GM12878 (cell line): ENCODE measurements at regions not wholly inside any gene's neighbourhood (a gene's known extent, or its start where the extent isn't known, plus 50 kb on each side); places are given as distances from the start of the nearest gene placed in this dataset.

Experiments used
- ATAC-seq: fragments of 200-7000 bp; cut with Tn5 transposase; 3 replicates; pipeline ENCODE4 v1.9.1; 2020; ENCODE audit warnings: mild to moderate bottlenecking, moderate library complexity
- BruUV-seq: library from RNA; stranded (reverse); fragments of 400-500 nt; replicated peaks from 2 replicates; lab custom pipeline; 2021; lab: Mats Ljungman, UMichigan
- CTCF ChIA-PET: fragments of 300-600 bp; sonication (Branson Sonifier 250); formaldehyde crosslinking; extraction: SDS; loops from one replicate; lab custom pipeline; 2021; ENCODE audit warnings: inconsistent platforms; lab: Yijun Ruan, JAX
- POLR2A ChIA-PET: fragments of 350-600 bp; formaldehyde crosslinking; extraction: SDS; loops from one replicate; lab custom pipeline; 2021; ENCODE audit warnings: inconsistent platforms; lab: Charles Lee
- RAD21 ChIA-PET: fragments of 300-600 bp; sonication (Branson Sonifier 250); formaldehyde crosslinking; loops from one replicate; lab custom pipeline; 2023; ENCODE audit warnings: antibody characterized with exemption; ENCODE audit not compliant: unreplicated experiment; lab: Charles Lee
- SMC1A ChIA-PET: fragments of 300-600 bp; sonication (Branson Sonifier 250); formaldehyde crosslinking; loops from one replicate; lab custom pipeline; 2023; ENCODE audit not compliant: unreplicated experiment, uncharacterized antibody; lab: Charles Lee
- DNase-seq: peaks from one replicate; pipeline ENCODE4 v3.0.0-alpha.2; 2011; ENCODE audit warnings: low read depth, low spot score
- FAIRE-seq: peaks from 3 replicates; lab custom pipeline; 2011; peaks lifted over from hg19 to GRCh38; lab: Jason Lieb, UNC
- H2AFZ ChIP-seq: 2 replicates; pipeline ENCODE4 v1.6.0; 2011; ENCODE audit warnings: low read depth, low read length, control low read depth; ENCODE audit not compliant: control insufficient read depth
- H3K27ac ChIP-seq: 2 replicates; pipeline ENCODE4 v1.5.1; 2011; ENCODE audit warnings: control low read depth; ENCODE audit not compliant: control insufficient read depth, insufficient read depth
- H3K27me3 ChIP-seq, 2 experiments: replicated peaks in 1 of 2; 2 replicates each; pipeline versions ENCODE4 v1.6.0 to v1.6.1; 2011; ENCODE audit warnings: low read length in 1 of 2; ENCODE audit not compliant: control insufficient read depth in 2 of 2, insufficient read depth in 2 of 2
- H3K36me3 ChIP-seq, 2 experiments: 2 replicates each; pipeline ENCODE4 v1.5.1; 2011; ENCODE audit warnings: low read length in 1 of 2; ENCODE audit not compliant: control insufficient read depth in 2 of 2, insufficient read depth in 2 of 2
- H3K4me1 ChIP-seq: 2 replicates; pipeline ENCODE4 v1.6.1; 2011; ENCODE audit warnings: mild to moderate bottlenecking, low read length, moderate library complexity, mixed read lengths; ENCODE audit not compliant: control insufficient read depth, insufficient read depth
- H3K4me2 ChIP-seq: 2 replicates; pipeline ENCODE4 v1.6.0; 2011; ENCODE audit warnings: control low read depth; ENCODE audit not compliant: control insufficient read depth, insufficient read depth
- H3K4me3 ChIP-seq: fragments of 200-600 bp; sonication (generic); 2 replicates; pipeline ENCODE4 v1.5.1; 2016
- H3K79me2 ChIP-seq: 2 replicates; pipeline ENCODE4 v1.6.0; 2011; ENCODE audit warnings: low read length; ENCODE audit not compliant: control insufficient read depth, insufficient read depth
- H3K9ac ChIP-seq: 2 replicates; pipeline ENCODE4 v1.8.0; 2011; ENCODE audit warnings: low read length, control low read depth, mixed read lengths; ENCODE audit not compliant: control insufficient read depth, insufficient read depth
- H3K9me3 ChIP-seq: replicated peaks from 3 replicates; pipeline ENCODE4 v1.5.1; 2011; ENCODE audit warnings: mild to moderate bottlenecking, low read length; ENCODE audit not compliant: control insufficient read depth, insufficient read depth
- H4K20me1 ChIP-seq: 2 replicates; pipeline ENCODE4 v1.6.0; 2011; ENCODE audit not compliant: control insufficient read depth, insufficient read depth
- BACH1 ChIP-seq: fragments of 450-650 bp; IDR thresholded peaks from 2 replicates; pipeline ENCODE4 v1.6.1; 2017; ENCODE audit warnings: mild to moderate bottlenecking, borderline replicate concordance
- CUX1 ChIP-seq: IDR thresholded peaks from 2 replicates; pipeline ENCODE4 v1.6.1; 2012; ENCODE audit warnings: improper control_type of control experiment, low read depth, low read length; ENCODE audit not compliant: insufficient replicate concordance
- IKZF2 ChIP-seq, 2 experiments: fragments of 450-650 bp; IDR thresholded peaks; 2 replicates each; pipeline ENCODE4 v1.6.1; 2017; ENCODE audit warnings: mild to moderate bottlenecking in 2 of 2, moderate library complexity in 2 of 2
- MTA3 ChIP-seq: IDR thresholded peaks from 2 replicates; pipeline ENCODE4 v1.6.1; 2012; ENCODE audit warnings: low read length, inconsistent platforms, borderline replicate concordance
- NFXL1 ChIP-seq: fragments of 450-650 bp; IDR thresholded peaks from 2 replicates; pipeline ENCODE4 v1.6.1; 2017; ENCODE audit warnings: antibody characterized with exemption, mild to moderate bottlenecking, borderline replicate concordance
- NRF1 ChIP-seq: conservative IDR thresholded peaks from 2 replicates; pipeline ENCODE4 v1.6.1; 2011; ENCODE audit warnings: mild to moderate bottlenecking, low read depth, low read length, improper control_type of control experiment
- PAX8 ChIP-seq: fragments of 450-650 bp; IDR thresholded peaks from 2 replicates; pipeline ENCODE4 v1.6.1; 2017; ENCODE audit warnings: mild to moderate bottlenecking, moderate library complexity
- POLR2A ChIP-seq: IDR thresholded peaks from 2 replicates; pipeline ENCODE4 v1.6.1; 2011; ENCODE audit warnings: low read depth, mild to moderate bottlenecking, low read length
- RUNX3 ChIP-seq: IDR thresholded peaks from 2 replicates; pipeline ENCODE4 v1.6.1; 2012; ENCODE audit warnings: low read length, inconsistent platforms
- ZNF384 ChIP-seq: IDR thresholded peaks from 2 replicates; pipeline ENCODE4 v1.6.1; 2012; ENCODE audit warnings: low read depth, mild to moderate bottlenecking, low read length, improper control_type of control experiment, borderline replicate concordance
- WGBS: methylation state at CpG from one replicate; pipeline ENCODE4 v1.1.6; 2016; ENCODE audit warnings: low lambda C conversion rate; ENCODE audit not compliant: insufficient replicate concordance, insufficient coverage; ENCODE audit errors: missing lambda C conversion rate; 5-methylcytosine and 5-hydroxymethylcytosine counted together
- in situ Hi-C: fragments of 300-500 bp; cut with MboI; formaldehyde crosslinking; loops from 9 replicates; pipeline ENCODE4 v1.14.3; 2018; ENCODE audit warnings: mixed read lengths
- intact Hi-C: fragments of 100-400 bp; cut with micrococcal nuclease; formaldehyde crosslinking; loops from one replicate; pipeline ENCODE4 v1.14.2; 2022; ENCODE audit not compliant: unreplicated experiment
- TF ChIP-seq, protein P1 (sequence below): fragments of 450-650 bp; IDR thresholded peaks from 2 replicates; pipeline ENCODE4 v1.6.1; 2018; ENCODE audit warnings: borderline replicate concordance, mild to moderate bottlenecking; ENCODE audit not compliant: partially characterized antibody

DNA sequence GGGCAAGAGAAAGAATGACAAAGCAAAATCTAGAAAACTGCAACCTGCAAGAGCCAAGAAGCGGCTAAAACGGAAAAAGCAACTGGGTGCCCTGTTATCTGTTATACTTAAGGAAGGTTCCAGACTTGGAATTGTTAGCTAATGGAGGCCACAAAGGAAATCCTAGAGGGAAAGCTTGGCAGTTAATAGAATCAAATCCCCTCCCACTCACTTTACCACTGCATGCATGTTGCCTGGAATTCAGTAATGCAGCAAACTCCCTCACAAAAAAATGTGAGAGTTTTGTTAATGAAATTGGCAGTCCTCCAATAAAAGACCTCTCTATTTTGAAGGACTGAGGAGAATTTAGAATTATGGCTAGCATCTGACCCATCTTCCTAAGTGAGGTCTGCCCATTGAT is 164.2 kb upstream of the SOX5 start:
- intact Hi-C loops, result loop anchor here (5.0 kb wide), 1 partner anchor 724 kb away; no protein-coding TSS in a partner anchor
- Histone ChIP-seq H4K20me1 (no peaks in the 10 kb centered on the region), H2AFZ (no peak overlapping the region), H3K4me1 (no peaks in the 10 kb centered on the region), H3K79me2 (no peaks in the 10 kb centered on the region), H3K4me2 (no peak overlapping the region), H3K9ac (no peak overlapping the region), H3K27ac (no peak overlapping the region), H3K27me3 (no peaks in the 10 kb centered on the region), H3K9me3 (no peaks in the 10 kb centered on the region), H3K36me3 (no peaks in the 10 kb centered on the region), H3K4me3 (no peak overlapping the region)
- in situ Hi-C loops, result no loop called here
- WGBS, result 65% methylated on average over 2 of the region's 2 CpGs
- ChIA-PET CTCF (interaction anchor here (0.6 to 1.3 kb wide), 4 partner anchors 9 to 274 kb away, joined by 3 to 6 read pairs (median 3); no protein-coding TSS in a partner anchor), SMC1A (interaction anchor here (1.0 kb wide), 1 partner anchor 724 kb away, joined by 3 read pairs; no protein-coding TSS in a partner anchor), RAD21 (interaction anchor here (1.8 kb wide), 1 partner anchor 122 kb away, joined by 6 read pairs; no protein-coding TSS in a partner anchor), POLR2A (interaction anchor here (0.6 kb wide), 1 partner anchor 1783 kb away, joined by 5 read pairs; no protein-coding TSS in a partner anchor)
- FAIRE-seq, result no peak
- ATAC-seq, result no peak
- TF ChIP-seq BACH1 (no peak), NFXL1 (no peak), ZNF384 (no peak), POLR2A (no peak), CUX1 (no peak), RUNX3 (no peak), MTA3 (no peak), NRF1 (no peak), PAX8 (no peak), IKZF2 (IDR thresholded peaks at IDR 0.05) (no peak)
- TF ChIP-seq, protein P1, sequence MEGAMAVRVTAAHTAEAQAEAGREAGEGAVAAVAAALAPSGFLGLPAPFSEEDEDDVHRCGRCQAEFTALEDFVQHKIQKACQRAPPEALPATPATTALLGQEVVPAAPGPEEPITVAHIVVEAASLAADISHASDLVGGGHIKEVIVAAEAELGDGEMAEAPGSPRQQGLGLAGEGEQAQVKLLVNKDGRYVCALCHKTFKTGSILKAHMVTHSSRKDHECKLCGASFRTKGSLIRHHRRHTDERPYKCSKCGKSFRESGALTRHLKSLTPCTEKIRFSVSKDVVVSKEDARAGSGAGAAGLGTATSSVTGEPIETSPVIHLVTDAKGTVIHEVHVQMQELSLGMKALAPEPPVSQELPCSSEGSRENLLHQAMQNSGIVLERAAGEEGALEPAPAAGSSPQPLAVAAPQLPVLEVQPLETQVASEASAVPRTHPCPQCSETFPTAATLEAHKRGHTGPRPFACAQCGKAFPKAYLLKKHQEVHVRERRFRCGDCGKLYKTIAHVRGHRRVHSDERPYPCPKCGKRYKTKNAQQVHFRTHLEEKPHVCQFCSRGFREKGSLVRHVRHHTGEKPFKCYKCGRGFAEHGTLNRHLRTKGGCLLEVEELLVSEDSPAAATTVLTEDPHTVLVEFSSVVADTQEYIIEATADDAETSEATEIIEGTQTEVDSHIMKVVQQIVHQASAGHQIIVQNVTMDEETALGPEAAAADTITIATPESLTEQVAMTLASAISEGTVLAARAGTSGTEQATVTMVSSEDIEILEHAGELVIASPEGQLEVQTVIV, result no peak
- DNase-seq, result no peak
- no TSS peak for BruUV-seq
